ENCODE measurements at regions not wholly inside any gene's neighbourhood (a gene's known extent, or its start where the extent isn't known, plus 50 kb on each side); places are given as distances from the start of the nearest gene placed in this dataset.

DNA sequence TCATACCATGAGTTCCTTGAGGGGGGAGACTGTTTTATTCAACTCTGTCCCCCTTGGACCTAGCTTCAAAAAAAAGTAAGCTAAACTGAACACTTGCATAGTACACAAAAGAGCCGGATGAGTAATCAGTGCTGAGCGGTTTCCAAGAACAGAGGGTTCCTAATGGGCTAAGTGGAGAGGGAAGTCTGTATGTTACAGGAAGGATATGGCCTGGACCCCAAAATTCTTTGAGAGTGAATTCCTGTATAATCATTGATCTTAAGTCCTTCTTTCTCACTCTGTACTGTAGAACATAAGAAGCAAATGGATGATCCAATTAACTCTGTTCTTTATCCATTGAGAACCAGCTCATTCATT is 324.7 kb upstream of the CNR1 start:
- TF ChIP-seq, protein P1, sequence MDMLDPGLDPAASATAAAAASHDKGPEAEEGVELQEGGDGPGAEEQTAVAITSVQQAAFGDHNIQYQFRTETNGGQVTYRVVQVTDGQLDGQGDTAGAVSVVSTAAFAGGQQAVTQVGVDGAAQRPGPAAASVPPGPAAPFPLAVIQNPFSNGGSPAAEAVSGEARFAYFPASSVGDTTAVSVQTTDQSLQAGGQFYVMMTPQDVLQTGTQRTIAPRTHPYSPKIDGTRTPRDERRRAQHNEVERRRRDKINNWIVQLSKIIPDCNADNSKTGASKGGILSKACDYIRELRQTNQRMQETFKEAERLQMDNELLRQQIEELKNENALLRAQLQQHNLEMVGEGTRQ (IDR thresholded peaks at IDR 0.05; ENCODE audit: low read depth, low read length) = no peak
- TF ChIP-seq, protein P1 (CRISPR knock-in tag; IDR thresholded peaks at IDR 0.05; ENCODE audit: borderline replicate concordance) = no peak
- no peak for TF ChIP-seq RCOR2 (CRISPR knock-in tag; IDR thresholded peaks at IDR 0.05)
- TF ChIP-seq ELF4 (CRISPR knock-in tag; IDR thresholded peaks at IDR 0.05; ENCODE audit: borderline replicate concordance) = no peak
- no peak for TF ChIP-seq ZNF749 (CRISPR knock-in tag; IDR thresholded peaks at IDR 0.05; ENCODE audit: borderline replicate concordance)
- TF ChIP-seq ETV6 (CRISPR knock-in tag; conservative IDR thresholded peaks at IDR 0.05) = no peak
- TF ChIP-seq ZNF143 (CRISPR knock-in tag; IDR thresholded peaks at IDR 0.05) = no peak
- no peak for TF ChIP-seq GPBP1L1 (CRISPR knock-in tag; IDR thresholded peaks at IDR 0.05)
- no peak for TF ChIP-seq ZNF777 (CRISPR knock-in tag; IDR thresholded peaks at IDR 0.05)
